PFSK-1 (cell line): ENCODE measurements at regions not wholly inside any gene's neighbourhood (a gene's known extent, or its start where the extent isn't known, plus 50 kb on each side); places are given as distances from the start of the nearest gene placed in this dataset.

Experiments used
- FOXP2 ChIP-seq: optimal IDR thresholded peaks from 2 replicates; pipeline ENCODE3; 2011; ENCODE audit warnings: borderline replicate concordance, control low read depth, inconsistent platforms; ENCODE audit not compliant: insufficient read depth; ENCODE audit errors: extremely low read length, extremely low read depth
- POLR2AphosphoS5 ChIP-seq: IDR thresholded peaks from 2 replicates; pipeline ENCODE4 v1.6.1; 2012; ENCODE audit warnings: low read depth, mild to moderate bottlenecking, control low read depth, low read length, moderate library complexity
- SIN3A ChIP-seq: IDR thresholded peaks from 2 replicates; pipeline ENCODE4 v1.6.1; 2012; ENCODE audit warnings: mild to moderate bottlenecking, low read length, moderate library complexity, borderline replicate concordance; ENCODE audit not compliant: insufficient read depth
- TAF1 ChIP-seq: IDR thresholded peaks from 2 replicates; pipeline ENCODE4 v1.6.1; 2012; ENCODE audit warnings: low read length, control low read depth, borderline replicate concordance; ENCODE audit not compliant: insufficient read depth
- TF ChIP-seq, protein P1 (sequence below), 2 experiments: IDR thresholded peaks; 2 replicates each; pipeline versions ENCODE4 v1.6.1 to v1.8.0; 2011 to 2012; ENCODE audit warnings: low read depth in 2 of 2, low read length in 2 of 2, control low read depth in 1 of 2, inconsistent platforms in 1 of 2, mild to moderate bottlenecking in 1 of 2, moderate library complexity in 1 of 2; ENCODE audit not compliant: insufficient read depth in 1 of 2

DNA sequence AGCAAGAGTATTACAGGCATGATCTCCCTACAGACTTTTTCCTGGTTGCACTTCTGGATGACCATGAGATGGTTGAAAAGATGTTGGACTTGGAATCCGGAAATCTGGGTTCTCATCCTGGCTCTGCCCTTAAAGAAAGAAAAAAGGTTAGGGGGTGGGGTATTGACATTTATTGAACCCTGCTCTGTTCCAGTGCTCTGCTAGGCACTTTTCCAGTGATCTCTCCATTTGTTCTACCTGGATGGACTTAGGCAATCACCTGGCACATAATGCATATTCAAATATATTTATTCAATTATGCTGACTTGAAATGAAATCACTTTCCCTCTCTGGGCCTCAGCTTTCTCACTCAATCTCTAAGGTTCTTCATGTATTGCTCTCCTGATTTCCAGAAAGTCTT lies 101.0 kb upstream of the NFIA start:
- TF ChIP-seq TAF1 (no peak), POLR2AphosphoS5 (no peak), SIN3A (no peak), FOXP2 (no peak)
- TF ChIP-seq, protein P1, sequence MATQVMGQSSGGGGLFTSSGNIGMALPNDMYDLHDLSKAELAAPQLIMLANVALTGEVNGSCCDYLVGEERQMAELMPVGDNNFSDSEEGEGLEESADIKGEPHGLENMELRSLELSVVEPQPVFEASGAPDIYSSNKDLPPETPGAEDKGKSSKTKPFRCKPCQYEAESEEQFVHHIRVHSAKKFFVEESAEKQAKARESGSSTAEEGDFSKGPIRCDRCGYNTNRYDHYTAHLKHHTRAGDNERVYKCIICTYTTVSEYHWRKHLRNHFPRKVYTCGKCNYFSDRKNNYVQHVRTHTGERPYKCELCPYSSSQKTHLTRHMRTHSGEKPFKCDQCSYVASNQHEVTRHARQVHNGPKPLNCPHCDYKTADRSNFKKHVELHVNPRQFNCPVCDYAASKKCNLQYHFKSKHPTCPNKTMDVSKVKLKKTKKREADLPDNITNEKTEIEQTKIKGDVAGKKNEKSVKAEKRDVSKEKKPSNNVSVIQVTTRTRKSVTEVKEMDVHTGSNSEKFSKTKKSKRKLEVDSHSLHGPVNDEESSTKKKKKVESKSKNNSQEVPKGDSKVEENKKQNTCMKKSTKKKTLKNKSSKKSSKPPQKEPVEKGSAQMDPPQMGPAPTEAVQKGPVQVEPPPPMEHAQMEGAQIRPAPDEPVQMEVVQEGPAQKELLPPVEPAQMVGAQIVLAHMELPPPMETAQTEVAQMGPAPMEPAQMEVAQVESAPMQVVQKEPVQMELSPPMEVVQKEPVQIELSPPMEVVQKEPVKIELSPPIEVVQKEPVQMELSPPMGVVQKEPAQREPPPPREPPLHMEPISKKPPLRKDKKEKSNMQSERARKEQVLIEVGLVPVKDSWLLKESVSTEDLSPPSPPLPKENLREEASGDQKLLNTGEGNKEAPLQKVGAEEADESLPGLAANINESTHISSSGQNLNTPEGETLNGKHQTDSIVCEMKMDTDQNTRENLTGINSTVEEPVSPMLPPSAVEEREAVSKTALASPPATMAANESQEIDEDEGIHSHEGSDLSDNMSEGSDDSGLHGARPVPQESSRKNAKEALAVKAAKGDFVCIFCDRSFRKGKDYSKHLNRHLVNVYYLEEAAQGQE (IDR thresholded peaks at IDR 0.05; ENCODE audit: insufficient read depth in 1 of 2, low read depth in 2 of 2, low read length in 2 of 2) = no peak
